ENCODE measurements at regions not wholly inside any gene's neighbourhood (a gene's known extent, or its start where the extent isn't known, plus 50 kb on each side); places are given as distances from the start of the nearest gene placed in this dataset.

DNA sequence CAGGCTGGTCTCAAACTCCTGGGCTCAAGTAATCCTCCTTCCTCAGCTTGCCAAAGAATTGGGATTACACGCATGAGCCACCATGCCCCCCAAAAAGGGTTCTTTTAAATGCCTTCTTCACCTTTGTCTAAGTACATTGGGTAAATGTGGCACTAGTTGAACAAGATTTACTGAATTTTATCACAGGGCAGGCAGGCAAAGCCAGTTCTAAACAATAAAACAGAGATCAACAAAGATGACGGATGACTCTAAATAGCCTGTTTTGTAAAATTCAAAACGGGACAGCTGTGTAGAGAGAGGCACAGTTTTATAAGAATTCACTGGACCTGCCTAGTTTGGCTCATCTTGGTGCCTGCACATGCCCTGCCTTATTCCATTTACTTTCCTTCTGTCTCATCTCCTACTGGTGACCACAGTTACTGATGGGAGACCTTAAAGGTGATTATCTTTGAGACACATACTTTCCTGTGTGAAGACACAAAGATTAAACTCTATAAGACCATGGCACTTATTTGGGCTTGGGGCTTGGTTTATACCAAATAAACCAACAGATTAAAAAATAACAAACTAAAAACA lies 149.6 kb upstream of the DMRT1 start:
- WGBS, 3 donors: 56 to 62% (median 60%) methylated on average over 3 of the region's 3 CpGs

DNA sequence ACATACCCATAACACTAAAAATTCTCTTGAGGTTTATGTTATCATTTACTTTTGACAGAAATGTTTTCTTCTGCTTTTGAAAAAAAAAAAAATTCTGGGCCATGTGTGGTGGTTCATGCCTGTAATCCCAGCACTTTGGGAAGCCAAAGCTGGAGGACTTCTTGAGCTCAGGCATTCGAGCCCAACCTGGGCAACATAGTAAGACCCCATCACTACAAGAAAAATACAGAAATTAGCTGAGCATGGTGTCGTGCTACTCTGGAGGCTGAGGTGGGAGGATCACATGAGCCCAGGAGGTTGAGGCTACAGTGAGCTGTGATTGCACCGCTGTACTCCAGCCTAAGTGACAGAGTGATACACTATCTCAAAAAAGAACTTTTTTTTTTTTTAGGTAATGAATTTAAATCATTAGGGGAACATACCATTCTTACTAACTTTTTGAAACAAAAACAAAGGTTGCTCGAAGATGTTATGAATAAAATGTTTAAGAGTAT lies 148.8 kb upstream of the DMRT1 start:
- peaks cover 26% of the 10 kb centered on the region for H3K4me1 ChIP-seq (ENCODE audit: insufficient read depth)
- H3K36me3 ChIP-seq: no peaks in the 10 kb centered on the region
- DNase-seq: no peak
- H3K27me3 ChIP-seq: no peaks in the 10 kb centered on the region
- no peak for TF ChIP-seq EP300 (IDR thresholded peaks at IDR 0.05)
- TF ChIP-seq, protein P1, sequence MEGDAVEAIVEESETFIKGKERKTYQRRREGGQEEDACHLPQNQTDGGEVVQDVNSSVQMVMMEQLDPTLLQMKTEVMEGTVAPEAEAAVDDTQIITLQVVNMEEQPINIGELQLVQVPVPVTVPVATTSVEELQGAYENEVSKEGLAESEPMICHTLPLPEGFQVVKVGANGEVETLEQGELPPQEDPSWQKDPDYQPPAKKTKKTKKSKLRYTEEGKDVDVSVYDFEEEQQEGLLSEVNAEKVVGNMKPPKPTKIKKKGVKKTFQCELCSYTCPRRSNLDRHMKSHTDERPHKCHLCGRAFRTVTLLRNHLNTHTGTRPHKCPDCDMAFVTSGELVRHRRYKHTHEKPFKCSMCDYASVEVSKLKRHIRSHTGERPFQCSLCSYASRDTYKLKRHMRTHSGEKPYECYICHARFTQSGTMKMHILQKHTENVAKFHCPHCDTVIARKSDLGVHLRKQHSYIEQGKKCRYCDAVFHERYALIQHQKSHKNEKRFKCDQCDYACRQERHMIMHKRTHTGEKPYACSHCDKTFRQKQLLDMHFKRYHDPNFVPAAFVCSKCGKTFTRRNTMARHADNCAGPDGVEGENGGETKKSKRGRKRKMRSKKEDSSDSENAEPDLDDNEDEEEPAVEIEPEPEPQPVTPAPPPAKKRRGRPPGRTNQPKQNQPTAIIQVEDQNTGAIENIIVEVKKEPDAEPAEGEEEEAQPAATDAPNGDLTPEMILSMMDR (IDR thresholded peaks at IDR 0.05): no peak
- peak overlapping the region; percentile 13 to 85 for H3K27ac ChIP-seq
- WGBS, 3 donors: 28 to 36% (median 32%) methylated on average over 4 of the region's 4 CpGs
- peak overlapping the region; percentile 1 for H3K4me3 ChIP-seq
- intact Hi-C loops (cut with DNase I): loop anchor here in 2 of 4 donors (5.0 kb wide), 1 partner anchor 50 kb away; no protein-coding TSS in a partner anchor
- no peaks in the 10 kb centered on the region for H3K9me3 ChIP-seq

More for the DNA sequence above, 149.6 kb upstream of the DMRT1 start:
- Histone ChIP-seq H3K4me1 (ENCODE audit: insufficient read depth) (peaks cover 24% of the 10 kb centered on the region), H3K27ac (peak overlapping the region in 1 of 2 donors; percentile 47), H3K27me3 (no peaks in the 10 kb centered on the region), H3K4me3 (no peak overlapping the region), H3K36me3 (no peaks in the 10 kb centered on the region), H3K9me3 (no peaks in the 10 kb centered on the region)
- no peak for DNase-seq
- intact Hi-C loops (cut with DNase I): loop anchor here in 2 of 4 donors (5.0 kb wide), 1 partner anchor 50 kb away; no protein-coding TSS in a partner anchor
- TF ChIP-seq EP300 (IDR thresholded peaks at IDR 0.05): no peak

DNA sequence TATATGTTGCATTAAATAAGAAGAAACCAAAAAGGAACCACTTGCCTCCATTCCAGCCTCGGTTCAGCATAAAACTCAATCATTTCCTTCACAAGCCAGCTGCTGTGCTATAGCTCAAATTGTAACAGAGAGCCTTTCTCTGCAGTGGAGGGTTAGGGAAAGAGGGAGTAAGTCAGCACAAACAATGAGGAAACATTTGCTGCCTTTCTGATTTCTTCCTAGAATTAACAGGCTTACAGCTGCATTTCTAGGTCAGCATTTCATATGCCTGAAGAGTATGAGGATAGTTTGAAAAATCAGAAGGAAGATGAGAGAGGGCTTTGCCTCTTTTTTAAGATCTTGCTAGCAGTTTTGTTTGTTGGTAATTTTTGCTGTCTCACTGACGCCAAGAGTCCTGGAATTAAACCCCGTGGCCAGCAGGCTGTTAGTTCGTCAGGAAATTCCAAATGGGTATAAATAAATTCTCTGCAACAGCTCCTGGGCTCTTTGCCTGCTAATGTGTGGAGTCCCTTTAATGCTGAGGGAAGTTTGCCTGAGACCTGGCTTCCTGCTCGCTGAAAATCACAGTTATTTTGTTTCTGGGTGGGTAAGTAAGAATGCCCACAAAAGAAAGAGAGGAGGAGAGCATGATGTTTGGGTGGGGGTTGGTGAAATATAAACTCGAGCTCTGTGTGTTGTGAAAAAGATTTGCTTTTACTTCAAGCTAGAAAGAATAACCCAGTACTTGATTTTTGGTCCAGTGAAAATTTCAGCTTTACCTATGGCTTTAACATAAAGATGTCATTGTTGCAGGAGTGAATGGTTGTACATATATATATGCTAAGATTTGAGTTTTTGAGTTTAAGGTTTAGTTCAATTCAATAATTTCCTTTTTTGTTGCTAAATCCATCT lies 148.1 kb upstream of the DMRT1 start:
- Histone ChIP-seq H3K27ac (peak overlapping the region; percentile 13 to 85), H3K4me3 (peak overlapping the region; percentile 17), H3K9me3 (no peaks in the 10 kb centered on the region), H3K4me1 (ENCODE audit: insufficient read depth) (peaks cover 31% of the 10 kb centered on the region), H3K36me3 (no peaks in the 10 kb centered on the region), H3K27me3 (no peaks in the 10 kb centered on the region)
- no peak for TF ChIP-seq POLR2A (IDR thresholded peaks at IDR 0.05)
- TF ChIP-seq EP300 (IDR thresholded peaks at IDR 0.05): peak; percentile 28
- intact Hi-C loops (cut with DNase I): loop anchor here in 2 of 4 donors (5.0 kb wide), 1 partner anchor 49 kb away; no protein-coding TSS in a partner anchor
- 1% methylated on average over 6 of the region's 6 CpGs for WGBS, 3 donors
- DNase-seq: peak; percentile 52 to 59 (median 58)

DNA sequence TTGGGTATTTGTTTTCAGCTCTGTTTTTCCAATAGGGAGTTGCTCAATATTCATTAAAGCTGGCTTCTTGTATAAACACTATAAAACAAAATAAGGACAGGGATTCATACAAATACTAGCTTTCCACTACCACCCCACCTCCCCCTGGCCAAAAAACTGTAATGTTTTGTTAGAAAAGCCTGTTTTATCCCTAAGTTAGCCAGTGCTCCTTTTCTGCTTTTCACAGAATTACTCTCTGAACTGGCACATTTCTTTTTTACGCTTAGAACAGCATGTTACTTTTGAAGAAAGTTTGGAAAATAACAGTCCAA lies 147.4 kb upstream of the DMRT1 start:
- Histone ChIP-seq H3K27ac (peak overlapping the region; percentile 6 to 85), H3K9me3 (no peaks in the 10 kb centered on the region), H3K36me3 (no peaks in the 10 kb centered on the region), H3K4me1 (ENCODE audit: insufficient read depth) (peaks cover 32% of the 10 kb centered on the region), H3K4me3 (peak overlapping the region; percentile 24), H3K27me3 (no peaks in the 10 kb centered on the region)
- TF ChIP-seq POLR2A (IDR thresholded peaks at IDR 0.05): no peak
- TF ChIP-seq, protein P1 (IDR thresholded peaks at IDR 0.05): peak in 1 of 3 donors; percentile 7
- no peak for DNase-seq
- intact Hi-C loops (cut with DNase I): loop anchor here in 2 of 4 donors (5.0 kb wide), 1 partner anchor 48 kb away; no protein-coding TSS in a partner anchor
- 2 to 8% (median 8%) methylated on average over 1 of the region's 1 CpG for WGBS, 3 donors

DNA sequence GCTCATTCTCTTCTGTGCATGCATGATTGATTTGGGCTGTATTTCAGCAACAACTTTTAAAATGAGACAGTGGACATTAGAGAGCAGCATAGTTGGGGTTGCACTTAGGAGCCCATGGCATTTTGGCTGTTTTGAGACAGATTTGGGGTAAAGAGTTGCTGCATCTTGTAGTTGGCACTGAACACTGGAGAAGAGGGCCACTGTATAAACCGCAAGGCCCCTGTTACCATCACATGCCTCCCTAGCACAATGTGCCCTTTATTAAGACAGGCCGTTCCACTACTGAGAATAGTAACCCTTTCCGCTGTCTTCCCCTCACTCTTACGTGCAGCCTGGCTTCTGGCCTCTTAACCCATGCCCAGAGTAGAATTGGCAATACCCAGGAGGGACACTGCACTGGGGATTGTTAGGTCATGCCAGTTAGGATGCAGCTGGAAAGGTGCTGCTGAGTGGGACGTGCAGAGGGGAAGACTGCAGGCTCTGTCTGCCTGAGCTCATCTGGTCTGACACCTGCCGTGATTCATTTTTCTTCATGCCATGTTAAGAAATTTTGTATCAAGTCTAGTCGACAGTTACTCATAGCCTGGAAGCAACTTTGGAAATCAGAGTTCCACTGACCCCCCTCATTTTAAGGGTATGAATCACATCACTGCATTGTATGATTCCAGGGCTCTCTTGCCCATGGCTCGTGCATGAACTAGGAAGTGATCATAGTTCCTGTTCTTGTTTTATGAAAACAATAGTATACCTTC lies 146.9 kb upstream of the DMRT1 start:
- intact Hi-C loops (cut with DNase I): loop anchor here in 2 of 4 donors (5.0 kb wide), 1 partner anchor 48 kb away; no protein-coding TSS in a partner anchor
- no peaks in the 10 kb centered on the region for H3K36me3 ChIP-seq
- peaks cover 32% of the 10 kb centered on the region for H3K4me1 ChIP-seq (ENCODE audit: insufficient read depth)
- 13 to 20% (median 15%) methylated on average over 8 of the region's 8 CpGs for WGBS, 3 donors
- TF ChIP-seq EP300 (IDR thresholded peaks at IDR 0.05): no peak
- H3K9me3 ChIP-seq: no peaks in the 10 kb centered on the region
- peak overlapping the region; percentile 6 to 85 for H3K27ac ChIP-seq
- peak overlapping the region; percentile 24 for H3K4me3 ChIP-seq
- no peaks in the 10 kb centered on the region for H3K27me3 ChIP-seq
- DNase-seq: no peak
